ENCODE measurements at regions not wholly inside any gene's neighbourhood (a gene's known extent, or its start where the extent isn't known, plus 50 kb on each side); places are given as distances from the start of the nearest gene placed in this dataset.

DNA sequence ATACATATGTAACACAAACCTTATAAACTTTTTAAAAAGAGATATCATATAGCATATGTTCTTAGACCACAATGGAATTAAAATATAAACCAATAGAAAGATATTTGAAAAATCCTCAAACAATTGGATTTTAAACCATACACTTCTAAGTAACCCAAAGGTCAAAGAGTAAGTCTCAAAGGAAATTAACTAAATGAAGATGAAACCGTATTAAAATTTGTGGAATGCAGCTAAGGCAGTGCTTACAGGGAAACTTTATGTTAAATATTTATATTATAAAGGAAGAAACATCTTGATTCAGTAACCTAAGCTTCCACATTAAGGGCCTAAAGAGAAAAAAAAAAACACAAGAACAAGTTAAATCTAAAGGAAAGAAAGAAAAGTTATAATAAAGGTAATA lies 966.1 kb downstream of the SLC4A3 start:
- TF ChIP-seq, protein P1, sequence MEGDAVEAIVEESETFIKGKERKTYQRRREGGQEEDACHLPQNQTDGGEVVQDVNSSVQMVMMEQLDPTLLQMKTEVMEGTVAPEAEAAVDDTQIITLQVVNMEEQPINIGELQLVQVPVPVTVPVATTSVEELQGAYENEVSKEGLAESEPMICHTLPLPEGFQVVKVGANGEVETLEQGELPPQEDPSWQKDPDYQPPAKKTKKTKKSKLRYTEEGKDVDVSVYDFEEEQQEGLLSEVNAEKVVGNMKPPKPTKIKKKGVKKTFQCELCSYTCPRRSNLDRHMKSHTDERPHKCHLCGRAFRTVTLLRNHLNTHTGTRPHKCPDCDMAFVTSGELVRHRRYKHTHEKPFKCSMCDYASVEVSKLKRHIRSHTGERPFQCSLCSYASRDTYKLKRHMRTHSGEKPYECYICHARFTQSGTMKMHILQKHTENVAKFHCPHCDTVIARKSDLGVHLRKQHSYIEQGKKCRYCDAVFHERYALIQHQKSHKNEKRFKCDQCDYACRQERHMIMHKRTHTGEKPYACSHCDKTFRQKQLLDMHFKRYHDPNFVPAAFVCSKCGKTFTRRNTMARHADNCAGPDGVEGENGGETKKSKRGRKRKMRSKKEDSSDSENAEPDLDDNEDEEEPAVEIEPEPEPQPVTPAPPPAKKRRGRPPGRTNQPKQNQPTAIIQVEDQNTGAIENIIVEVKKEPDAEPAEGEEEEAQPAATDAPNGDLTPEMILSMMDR (IDR thresholded peaks at IDR 0.05) = no peak
- TF ChIP-seq POLR2A (IDR thresholded peaks at IDR 0.05) (no peak), EP300 (IDR thresholded peaks at IDR 0.05) (no peak)
